ENCODE measurements at regions not wholly inside any gene's neighbourhood (a gene's known extent, or its start where the extent isn't known, plus 50 kb on each side); places are given as distances from the start of the nearest gene placed in this dataset.

DNA sequence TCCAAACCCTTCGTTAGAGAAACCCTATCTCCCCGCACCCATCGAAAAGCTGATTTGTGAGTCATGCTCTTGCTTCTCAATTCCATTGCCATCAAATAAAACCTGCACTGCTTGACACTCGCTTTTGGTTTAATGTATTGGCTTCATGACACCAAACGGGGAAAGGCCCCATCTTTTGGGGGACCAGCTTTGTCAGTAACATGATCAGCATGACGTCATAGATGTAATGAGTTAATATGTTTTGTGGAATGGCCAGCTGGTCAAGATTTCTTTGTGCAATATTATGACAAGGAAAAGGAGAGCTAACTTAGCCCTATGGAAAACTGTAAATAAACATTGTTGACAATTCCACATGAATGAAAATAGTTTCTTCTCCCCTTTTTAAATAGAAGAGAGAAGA, 1260.5 kb upstream of the CELF2 start:
- TF ChIP-seq, protein P1, sequence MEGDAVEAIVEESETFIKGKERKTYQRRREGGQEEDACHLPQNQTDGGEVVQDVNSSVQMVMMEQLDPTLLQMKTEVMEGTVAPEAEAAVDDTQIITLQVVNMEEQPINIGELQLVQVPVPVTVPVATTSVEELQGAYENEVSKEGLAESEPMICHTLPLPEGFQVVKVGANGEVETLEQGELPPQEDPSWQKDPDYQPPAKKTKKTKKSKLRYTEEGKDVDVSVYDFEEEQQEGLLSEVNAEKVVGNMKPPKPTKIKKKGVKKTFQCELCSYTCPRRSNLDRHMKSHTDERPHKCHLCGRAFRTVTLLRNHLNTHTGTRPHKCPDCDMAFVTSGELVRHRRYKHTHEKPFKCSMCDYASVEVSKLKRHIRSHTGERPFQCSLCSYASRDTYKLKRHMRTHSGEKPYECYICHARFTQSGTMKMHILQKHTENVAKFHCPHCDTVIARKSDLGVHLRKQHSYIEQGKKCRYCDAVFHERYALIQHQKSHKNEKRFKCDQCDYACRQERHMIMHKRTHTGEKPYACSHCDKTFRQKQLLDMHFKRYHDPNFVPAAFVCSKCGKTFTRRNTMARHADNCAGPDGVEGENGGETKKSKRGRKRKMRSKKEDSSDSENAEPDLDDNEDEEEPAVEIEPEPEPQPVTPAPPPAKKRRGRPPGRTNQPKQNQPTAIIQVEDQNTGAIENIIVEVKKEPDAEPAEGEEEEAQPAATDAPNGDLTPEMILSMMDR (IDR thresholded peaks at IDR 0.05; ENCODE audit: low read length) = no peak
- no peak for TF ChIP-seq EZH2 (IDR thresholded peaks at IDR 0.05; ENCODE audit: borderline replicate concordance, low read length)
